HAP-1 (cell line): ENCODE measurements at regions not wholly inside any gene's neighbourhood (a gene's known extent, or its start where the extent isn't known, plus 50 kb on each side); places are given as distances from the start of the nearest gene placed in this dataset.
"Not testable (repeated sequence)": the region's sequence is repeated elsewhere in the genome, so short reads cannot be mapped to it uniquely, and the experiment has no call there.

Experiments used
- DNase-seq, 2 experiments: peaks; one replicate each; pipeline ENCODE4 v3.0.0-alpha.2; 2016 to 2020; ENCODE audit warnings: low spot score in 2 of 2
- H3K27me3 ChIP-seq: fragments of 250-450 bp; sonication (Bioruptor Pico); 2 replicates; pipeline ENCODE4 v1.5.1; 2020; ENCODE audit warnings: low read depth, mild to moderate bottlenecking, moderate library complexity
- H3K36me3 ChIP-seq: fragments of 250-450 bp; sonication (Bioruptor Pico); replicated peaks from 2 replicates; pipeline ENCODE4 v1.5.1; 2020; ENCODE audit warnings: mild to moderate bottlenecking
- H3K4me1 ChIP-seq: fragments of 250-450 bp; sonication (Bioruptor Pico); 2 replicates; pipeline ENCODE4 v1.5.1; 2020; ENCODE audit warnings: mild to moderate bottlenecking
- H3K4me3 ChIP-seq: fragments of 250-450 bp; sonication (Bioruptor Pico); 2 replicates; pipeline ENCODE4 v1.5.1; 2020; ENCODE audit warnings: mild to moderate bottlenecking, moderate library complexity
- H3K9me3 ChIP-seq: fragments of 250-450 bp; sonication (Bioruptor Pico); 2 replicates; pipeline ENCODE4 v1.5.1; 2020; ENCODE audit warnings: mild to moderate bottlenecking, moderate library complexity
- in situ Hi-C: fragments of 300-500 bp; cut with MboI; formaldehyde crosslinking; loops from 3 replicates; pipeline ENCODE4 v1.14.3; 2020; ENCODE audit warnings: low sequenced_read_pairs, inconsistent platforms, mixed read lengths

DNA sequence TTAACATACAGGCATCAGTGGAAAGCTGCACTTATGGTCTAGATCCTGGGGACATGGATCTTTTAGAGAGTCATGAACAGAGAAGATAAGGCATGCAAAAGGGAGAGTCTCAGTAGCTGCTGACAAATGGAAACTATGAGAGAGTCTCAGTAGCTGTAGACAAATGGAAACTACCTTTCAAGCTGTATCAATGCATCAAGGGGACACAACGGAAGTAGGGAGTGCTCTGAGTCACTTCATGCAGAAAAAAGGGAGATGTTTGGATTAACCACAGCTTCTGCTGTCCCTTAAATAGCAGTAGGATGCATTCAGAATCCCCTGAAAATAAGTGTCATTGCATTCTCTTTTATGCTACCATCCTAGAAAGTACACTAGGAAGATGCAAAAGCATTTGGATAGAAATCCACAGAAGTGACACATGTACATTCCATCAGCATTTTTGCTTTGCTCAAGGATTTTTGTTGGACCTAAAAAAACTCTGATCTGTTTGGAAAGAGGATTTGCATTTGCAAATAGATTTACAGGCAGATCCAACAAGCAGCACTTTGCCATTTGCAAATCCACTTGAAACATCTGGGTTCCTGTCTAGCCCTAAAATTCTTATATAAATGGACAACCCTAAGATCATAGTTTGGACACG lies 227.5 kb upstream of the LMO3 start:
- in situ Hi-C loops = no loop called here
- no peak for DNase-seq

DNA sequence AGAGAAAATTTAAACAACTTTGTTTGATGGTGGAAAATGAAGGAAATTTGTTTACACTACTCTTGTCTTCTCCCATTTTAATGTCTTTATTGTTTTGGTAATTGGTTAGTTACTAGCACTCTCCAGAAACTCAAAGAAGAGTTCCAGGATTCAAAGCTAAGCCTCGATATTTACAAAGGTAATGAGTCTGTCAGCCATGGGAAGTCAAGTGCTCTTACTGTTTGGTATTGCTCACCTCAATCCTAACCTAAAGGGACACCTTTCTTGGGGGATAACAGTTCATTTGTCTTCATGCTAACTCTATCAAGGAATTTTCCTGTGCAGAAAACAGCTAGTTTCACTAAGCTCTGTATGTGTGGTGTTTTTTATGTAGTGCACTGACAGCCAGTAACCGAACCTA lies 222.9 kb upstream of the LMO3 start:
- in situ Hi-C loops = no loop called here
- Histone ChIP-seq H3K27me3 (no peaks in the 10 kb centered on the region), H3K4me3 (no peak overlapping the region), H3K36me3 (no peaks in the 10 kb centered on the region), H3K9me3 (no peaks in the 10 kb centered on the region), H3K4me1 (no peaks in the 10 kb centered on the region)
- no peak for DNase-seq

More for the DNA sequence above, 227.5 kb upstream of the LMO3 start:
- no peak overlapping the region for H3K4me3 ChIP-seq
- no peaks in the 10 kb centered on the region for H3K9me3 ChIP-seq
- no peaks in the 10 kb centered on the region for H3K4me1 ChIP-seq
- H3K36me3 ChIP-seq = no peaks in the 10 kb centered on the region
- no peaks in the 10 kb centered on the region for H3K27me3 ChIP-seq

DNA sequence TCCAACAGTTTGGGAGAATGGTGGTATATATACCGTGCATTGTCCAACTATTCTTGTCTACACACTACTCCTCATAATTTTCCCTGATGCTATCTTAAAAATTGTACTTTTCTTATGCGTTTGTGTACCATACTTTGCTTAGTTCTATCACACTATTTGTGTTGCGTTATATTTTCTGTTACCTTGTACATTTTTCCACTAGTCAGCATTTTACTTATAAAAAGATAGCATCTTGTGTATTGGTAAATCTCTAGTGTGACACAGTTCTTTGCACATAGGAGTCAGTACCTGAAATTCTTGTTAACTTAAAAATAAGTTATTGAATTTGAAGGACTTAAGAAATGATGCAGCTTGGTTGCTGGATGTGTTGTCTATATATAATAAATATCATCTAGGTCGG lies 201.8 kb upstream of the LMO3 start:
- no peak overlapping the region for H3K4me3 ChIP-seq
- no peaks in the 10 kb centered on the region for H3K9me3 ChIP-seq
- no peaks in the 10 kb centered on the region for H3K36me3 ChIP-seq
- DNase-seq = no peak
- in situ Hi-C loops = no loop called here
- H3K27me3 ChIP-seq = no peaks in the 10 kb centered on the region
- no peaks in the 10 kb centered on the region for H3K4me1 ChIP-seq

GRCh38 chr12:16796168-16796567 lies 190.2 kb upstream of the LMO3 start:
- Histone ChIP-seq H3K9me3 (no peaks in the 10 kb centered on the region), H3K36me3 (no peaks in the 10 kb centered on the region), H3K4me1 (no peaks in the 10 kb centered on the region), H3K27me3 (no peaks in the 10 kb centered on the region), H3K4me3 (no peak overlapping the region)
- DNase-seq = no peak
- in situ Hi-C loops = no loop called here

DNA sequence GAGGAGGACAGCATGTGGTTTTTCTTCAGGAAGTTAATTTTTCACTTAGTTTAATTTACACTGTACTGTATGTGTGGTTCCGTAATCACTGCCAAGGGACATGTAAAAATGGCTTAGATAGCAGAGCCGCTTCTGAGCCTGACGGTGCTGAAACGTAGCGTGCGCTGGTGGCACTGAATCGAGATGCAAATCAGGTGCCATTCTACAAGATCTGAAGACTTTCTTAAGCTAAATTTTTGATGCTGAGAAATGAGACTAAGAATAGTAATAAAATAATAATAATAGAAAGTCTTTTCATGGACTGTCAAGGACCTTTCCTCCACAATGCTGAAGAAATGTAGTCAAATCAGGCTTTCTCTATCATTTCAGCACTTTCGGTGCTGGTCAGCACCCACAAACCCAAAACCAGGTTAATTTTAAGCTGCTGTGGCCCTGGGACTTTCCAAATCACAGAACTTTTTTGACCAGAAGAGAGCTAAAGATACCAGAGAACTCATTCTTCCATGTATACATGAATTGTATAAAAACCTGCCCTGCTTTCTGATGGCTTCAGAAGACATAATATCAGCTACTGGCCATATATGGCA lies 183.3 kb upstream of the LMO3 start:
- DNase-seq = no peak
- Histone ChIP-seq H3K4me1 (no peaks in the 10 kb centered on the region), H3K9me3 (no peaks in the 10 kb centered on the region), H3K4me3 (no peak overlapping the region), H3K27me3 (no peaks in the 10 kb centered on the region), H3K36me3 (no peaks in the 10 kb centered on the region)
- in situ Hi-C loops = no loop called here

DNA sequence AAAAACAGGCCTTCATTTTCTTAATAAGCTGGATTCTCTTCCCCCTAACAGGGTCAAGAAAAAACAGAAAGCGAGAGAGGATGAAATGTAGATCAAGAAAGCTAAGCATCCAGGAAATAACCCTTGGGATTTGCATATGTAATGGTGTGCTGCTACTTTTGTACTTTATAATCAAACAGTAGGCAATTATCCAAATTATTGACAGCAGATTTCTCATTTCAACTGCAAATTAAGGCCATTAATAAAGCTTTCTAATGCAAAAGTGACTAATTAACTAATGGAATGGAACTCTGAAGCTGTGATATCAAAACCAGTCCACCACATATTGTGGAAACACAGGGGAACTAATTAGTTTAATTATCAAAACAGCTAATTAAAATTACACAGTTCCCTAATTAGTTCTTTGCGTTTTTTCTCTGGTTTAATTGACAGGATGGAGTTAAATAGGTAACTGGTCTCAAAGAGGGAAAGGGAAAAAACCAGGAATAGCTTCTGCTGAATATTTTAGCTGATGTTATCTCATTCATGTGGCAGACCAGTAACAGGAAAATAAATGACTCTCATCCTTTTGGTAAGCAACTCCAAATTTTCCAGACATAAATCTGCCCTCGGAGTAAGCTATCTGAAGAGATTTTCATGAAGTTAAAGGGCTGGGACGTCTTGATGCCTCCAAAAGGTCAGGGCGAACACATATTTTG lies 182.7 kb upstream of the LMO3 start:
- Histone ChIP-seq H3K4me3 (no peak overlapping the region), H3K4me1 (no peaks in the 10 kb centered on the region), H3K9me3 (no peaks in the 10 kb centered on the region), H3K27me3 (no peaks in the 10 kb centered on the region), H3K36me3 (no peaks in the 10 kb centered on the region)
- in situ Hi-C loops = no loop called here
- no peak for DNase-seq

DNA sequence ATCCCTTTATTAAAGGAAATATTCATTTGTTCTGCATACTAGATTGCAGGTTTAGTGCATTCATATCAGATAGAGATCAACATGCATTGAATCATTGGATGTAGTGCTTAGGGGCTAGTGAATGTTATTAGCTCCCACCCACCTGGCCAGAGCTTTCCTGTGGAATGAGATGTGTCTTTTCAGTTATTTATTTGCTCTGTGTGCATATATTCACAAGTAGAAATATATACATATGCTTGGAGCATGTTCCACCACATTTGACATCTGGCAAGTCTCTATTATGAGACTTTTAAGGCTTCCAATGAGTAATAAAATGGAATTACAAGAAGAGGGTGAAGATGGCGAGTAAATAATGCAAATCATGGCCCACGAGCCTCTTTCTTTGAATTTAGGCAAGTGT lies 180.0 kb upstream of the LMO3 start:
- H3K36me3 ChIP-seq = no peaks in the 10 kb centered on the region
- H3K27me3 ChIP-seq = no peaks in the 10 kb centered on the region
- H3K9me3 ChIP-seq = no peaks in the 10 kb centered on the region
- DNase-seq = no peak
- H3K4me1 ChIP-seq = no peaks in the 10 kb centered on the region
- no peak overlapping the region for H3K4me3 ChIP-seq
- in situ Hi-C loops = no loop called here

DNA sequence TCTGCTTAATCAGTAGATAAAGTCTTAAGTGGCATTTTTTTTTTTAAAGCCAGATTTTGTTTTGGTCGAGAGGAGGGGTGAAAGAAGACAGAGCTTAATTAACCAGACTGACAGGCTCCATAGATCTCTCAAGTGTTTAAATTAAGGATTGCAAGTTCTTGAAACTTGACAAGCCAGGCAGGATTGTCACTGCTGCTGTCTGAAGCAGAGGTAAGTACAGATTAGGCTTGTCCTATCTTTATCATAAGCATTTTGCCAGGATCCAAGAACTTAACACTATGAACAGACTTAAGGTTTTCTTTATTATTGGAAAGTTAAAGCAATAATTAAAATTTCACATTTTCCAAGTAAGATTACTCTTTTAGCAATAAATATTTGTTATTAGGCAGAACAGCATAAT lies 179.6 kb upstream of the LMO3 start:
- in situ Hi-C loops = no loop called here
- H3K4me3 ChIP-seq = no peak overlapping the region
- H3K27me3 ChIP-seq = no peaks in the 10 kb centered on the region
- no peaks in the 10 kb centered on the region for H3K36me3 ChIP-seq
- no peaks in the 10 kb centered on the region for H3K4me1 ChIP-seq
- DNase-seq = no peak
- H3K9me3 ChIP-seq = no peaks in the 10 kb centered on the region

DNA sequence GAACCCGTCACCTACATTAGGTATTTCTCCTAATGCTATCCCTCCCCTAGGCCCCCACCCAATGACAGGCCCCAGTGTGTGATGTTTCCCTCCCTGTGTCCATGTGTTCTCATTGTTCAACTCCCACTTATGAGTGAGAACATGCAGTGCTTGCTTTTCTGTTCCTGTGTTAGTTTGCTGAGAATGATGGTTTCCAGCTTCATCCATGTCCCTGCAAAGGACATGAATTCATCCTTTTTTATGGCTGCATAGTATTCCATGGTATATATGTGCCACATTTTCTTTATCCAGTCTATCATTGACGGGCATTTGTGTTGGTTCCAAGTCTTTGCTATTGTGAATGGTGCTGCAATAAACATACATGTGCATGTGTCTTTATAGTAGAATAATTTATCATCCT lies 163.2 kb upstream of the LMO3 start:
- DNase-seq, H3K4me3 ChIP-seq, H3K4me1 ChIP-seq, H3K36me3 ChIP-seq, H3K27me3 ChIP-seq, in situ Hi-C loops, H3K9me3 ChIP-seq: not testable (repeated sequence)

- DNase-seq = no peak
- Histone ChIP-seq H3K9me3 (no peaks in the 10 kb centered on the region), H3K4me1 (peaks cover 5% of the 10 kb centered on the region), H3K36me3 (no peaks in the 10 kb centered on the region), H3K27me3 (no peaks in the 10 kb centered on the region), H3K4me3 (no peak overlapping the region)
- in situ Hi-C loops = no loop called here
Observed at GRCh38 chr12:16766736-16767135, 160.8 kb upstream of the LMO3 start.

DNA sequence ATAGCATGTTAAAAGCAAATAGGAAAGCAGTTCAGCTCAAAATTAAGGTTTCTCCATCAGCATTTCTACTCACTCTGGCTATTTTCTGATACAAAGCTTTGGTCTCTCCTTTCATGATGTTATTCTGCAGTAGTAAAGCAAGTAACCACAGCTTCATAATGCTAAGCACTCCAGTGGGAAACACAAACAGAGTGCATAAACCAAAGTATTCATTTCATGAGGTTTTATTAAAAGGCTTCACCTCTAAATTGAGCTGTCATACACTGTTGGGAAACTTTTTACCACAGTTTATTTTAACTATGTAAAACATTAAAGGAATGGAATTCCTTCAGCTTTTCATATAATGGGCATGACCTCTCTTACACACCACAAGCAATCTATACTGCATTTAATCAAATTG lies 157.9 kb upstream of the LMO3 start:
- H3K4me3 ChIP-seq = no peak overlapping the region
- H3K4me1 ChIP-seq = peaks cover 5% of the 10 kb centered on the region
- H3K9me3 ChIP-seq = no peaks in the 10 kb centered on the region
- H3K27me3 ChIP-seq = no peaks in the 10 kb centered on the region
- in situ Hi-C loops = no loop called here
- no peak for DNase-seq
- no peaks in the 10 kb centered on the region for H3K36me3 ChIP-seq

- DNase-seq = peak in 1 of 2 experiments; percentile 9
- in situ Hi-C loops = no loop called here
Observed at GRCh38 chr12:16756833-16757555, 151.0 kb upstream of the LMO3 start.

GRCh38 chr12:16730772-16731171 lies 124.8 kb upstream of the LMO3 start:
- Histone ChIP-seq H3K4me1 (no peaks in the 10 kb centered on the region), H3K36me3 (no peaks in the 10 kb centered on the region), H3K4me3 (no peak overlapping the region), H3K27me3 (no peaks in the 10 kb centered on the region), H3K9me3 (no peaks in the 10 kb centered on the region)
- in situ Hi-C loops = no loop called here
- no peak for DNase-seq

More at GRCh38 chr12:16756833-16757555, 151.0 kb upstream of the LMO3 start:
- H3K36me3 ChIP-seq = no peaks in the 10 kb centered on the region
- H3K4me1 ChIP-seq = peaks cover 5% of the 10 kb centered on the region; the same call in 1 of the 2 replicates
- H3K9me3 ChIP-seq = no peaks in the 10 kb centered on the region
- no peaks in the 10 kb centered on the region for H3K27me3 ChIP-seq
- no peak overlapping the region for H3K4me3 ChIP-seq

- in situ Hi-C loops = no loop called here
- no peaks in the 10 kb centered on the region for H3K27me3 ChIP-seq
Observed at GRCh38 chr12:16726879-16727278, 120.9 kb upstream of the LMO3 start.

More at GRCh38 chr12:16726879-16727278, 120.9 kb upstream of the LMO3 start:
- no peak overlapping the region for H3K4me3 ChIP-seq
- H3K36me3 ChIP-seq = no peaks in the 10 kb centered on the region
- DNase-seq = no peak
- no peaks in the 10 kb centered on the region for H3K4me1 ChIP-seq
- no peaks in the 10 kb centered on the region for H3K9me3 ChIP-seq
